DOHH2 (cell line): ENCODE measurements at regions not wholly inside any gene's neighbourhood (a gene's known extent, or its start where the extent isn't known, plus 50 kb on each side); places are given as distances from the start of the nearest gene placed in this dataset.

Experiments
- H3F3A ChIP-seq: fragments of 200-600 bp; sonication (generic), shearing (Covaris generic); 2 replicates; pipeline ENCODE4 v1.6.0; 2016; ENCODE audit warnings: antibody characterized with exemption, mild to moderate bottlenecking; ENCODE audit not compliant: control insufficient read depth, insufficient read depth
- H3K27ac ChIP-seq: fragments of 200-600 bp; sonication (generic); 2 replicates; pipeline ENCODE4 v1.5.1; 2014; ENCODE audit warnings: low read depth, mild to moderate bottlenecking, low read length, moderate library complexity
- H3K27me3 ChIP-seq: fragments of 200-600 bp; sonication (generic); 2 replicates; pipeline ENCODE4 v1.6.1; 2014; ENCODE audit warnings: mild to moderate bottlenecking, low read length, mixed read lengths; ENCODE audit not compliant: control insufficient read depth
- H3K36me3 ChIP-seq: fragments of 200-600 bp; sonication (generic); 2 replicates; pipeline ENCODE4 v1.6.1; 2014; ENCODE audit warnings: mild to moderate bottlenecking, low read length, moderate library complexity, mixed read lengths; ENCODE audit not compliant: control insufficient read depth
- H3K4me1 ChIP-seq: fragments of 200-600 bp; sonication (generic); 2 replicates; pipeline ENCODE4 v1.6.1; 2014; ENCODE audit warnings: mild to moderate bottlenecking, low read length, mixed read lengths; ENCODE audit not compliant: control insufficient read depth
- H3K4me2 ChIP-seq: fragments of 200-600 bp; sonication (generic); 2 replicates; pipeline ENCODE4 v1.6.0; 2014; ENCODE audit warnings: mild to moderate bottlenecking, low read length, moderate library complexity
- H3K4me3 ChIP-seq: fragments of 200-600 bp; sonication (generic); 2 replicates; pipeline ENCODE4 v1.5.1; 2014; ENCODE audit warnings: mild to moderate bottlenecking, low read length, mixed read lengths
- H3K79me2 ChIP-seq: fragments of 200-600 bp; sonication (generic); 2 replicates; pipeline ENCODE4 v1.6.1; 2014; ENCODE audit warnings: mild to moderate bottlenecking, low read length, mixed read lengths; ENCODE audit not compliant: control insufficient read depth
- H3K9me2 ChIP-seq: fragments of 200-600 bp; sonication (generic); replicated peaks from 2 replicates; pipeline ENCODE4 v1.6.1; 2014; ENCODE audit warnings: mild to moderate bottlenecking, low read length, mixed read lengths; ENCODE audit not compliant: control insufficient read depth
- H3K9me3 ChIP-seq: fragments of 200-600 bp; sonication (generic); 2 replicates; pipeline ENCODE4 v1.6.1; 2014; ENCODE audit warnings: antibody characterized with exemption, low read length, mixed read lengths; ENCODE audit not compliant: control insufficient read depth, insufficient read depth
- H4K20me1 ChIP-seq: fragments of 200-600 bp; sonication (generic); 2 replicates; pipeline ENCODE4 v1.6.0; 2014; ENCODE audit warnings: low read depth, mild to moderate bottlenecking, antibody characterized with exemption, low read length, moderate library complexity; ENCODE audit not compliant: control insufficient read depth, insufficient read depth
- CTCF ChIP-seq: fragments of 200-600 bp; sonication (generic); IDR thresholded peaks from one replicate; pipeline ENCODE4 v1.5.1; 2014; ENCODE audit warnings: antibody characterized with exemption, mild to moderate bottlenecking, low read depth, low read length; ENCODE audit not compliant: poor library complexity, severe bottlenecking
- EZH2phosphoT487 ChIP-seq: fragments of 200-600 bp; sonication (generic); IDR thresholded peaks from 2 replicates; pipeline ENCODE4 v1.6.1; 2017; ENCODE audit warnings: borderline replicate concordance, mild to moderate bottlenecking, antibody characterized with exemption, low read length, moderate library complexity, mixed read lengths

- Histone ChIP-seq H3F3A (no peaks in the 10 kb centered on the region), H3K9me2 (no peaks in the 10 kb centered on the region), H3K9me3 (no peaks in the 10 kb centered on the region), H4K20me1 (no peaks in the 10 kb centered on the region), H3K27me3 (peaks cover 5% of the 10 kb centered on the region; the same call in 1 of the 2 replicates), H3K4me1 (no peaks in the 10 kb centered on the region), H3K4me2 (no peak overlapping the region), H3K79me2 (no peaks in the 10 kb centered on the region), H3K36me3 (no peaks in the 10 kb centered on the region), H3K4me3 (no peak overlapping the region), H3K27ac (no peak overlapping the region)
- no peak for TF ChIP-seq EZH2phosphoT487
- TF ChIP-seq CTCF = no peak
Measured at GRCh38 chr10:94199565-94199964, 163.2 kb downstream of the NOC3L start.

GRCh38 chr10:94200146-94200837 is 162.4 kb downstream of the NOC3L start:
- Histone ChIP-seq H3K4me3 (no peak overlapping the region), H3K9me3 (no peaks in the 10 kb centered on the region), H3K36me3 (no peaks in the 10 kb centered on the region), H4K20me1 (no peaks in the 10 kb centered on the region), H3K9me2 (no peaks in the 10 kb centered on the region), H3K79me2 (no peaks in the 10 kb centered on the region), H3K27me3 (peaks cover 5% of the 10 kb centered on the region; the same call in 1 of the 2 replicates), H3K4me2 (no peak overlapping the region), H3K4me1 (no peaks in the 10 kb centered on the region), H3K27ac (no peak overlapping the region), H3F3A (no peaks in the 10 kb centered on the region)
- TF ChIP-seq EZH2phosphoT487 (no peak), CTCF (no peak)

- H3K9me2 ChIP-seq = no peaks in the 10 kb centered on the region
- no peaks in the 10 kb centered on the region for H3K4me1 ChIP-seq
- H3K79me2 ChIP-seq = no peaks in the 10 kb centered on the region
- H3F3A ChIP-seq = no peaks in the 10 kb centered on the region
- no peaks in the 10 kb centered on the region for H3K9me3 ChIP-seq
- no peaks in the 10 kb centered on the region for H3K36me3 ChIP-seq
- no peaks in the 10 kb centered on the region for H4K20me1 ChIP-seq
- no peak overlapping the region for H3K27ac ChIP-seq
- peaks cover 5% of the 10 kb centered on the region; the same call in 1 of the 2 replicates for H3K27me3 ChIP-seq
- H3K4me3 ChIP-seq = no peak overlapping the region
- no peak for TF ChIP-seq EZH2phosphoT487
- no peak for TF ChIP-seq CTCF
- no peak overlapping the region for H3K4me2 ChIP-seq
Measured at GRCh38 chr10:94205396-94205831, 157.3 kb downstream of the NOC3L start.

- Histone ChIP-seq H3F3A (no peaks in the 10 kb centered on the region), H3K27ac (no peak overlapping the region), H3K4me3 (no peak overlapping the region), H4K20me1 (no peaks in the 10 kb centered on the region), H3K36me3 (no peaks in the 10 kb centered on the region), H3K9me3 (no peaks in the 10 kb centered on the region), H3K4me1 (no peaks in the 10 kb centered on the region), H3K27me3 (peaks cover 5% of the 10 kb centered on the region; the same call in 1 of the 2 replicates), H3K4me2 (no peak overlapping the region), H3K9me2 (no peaks in the 10 kb centered on the region), H3K79me2 (no peaks in the 10 kb centered on the region)
- TF ChIP-seq EZH2phosphoT487 = no peak
- TF ChIP-seq CTCF = no peak
Measured at GRCh38 chr10:94206176-94206575, 156.6 kb downstream of the NOC3L start.
